Breast epithelium (tissue), 3 donors: ENCODE measurements at regions not wholly inside any gene's neighbourhood (a gene's known extent, or its start where the extent isn't known, plus 50 kb on each side); places are given as distances from the start of the nearest gene placed in this dataset.

Experiments used
- CTCF ChIP-seq, 3 donors: fragments of 450-650 bp; IDR thresholded peaks; one replicate each; pipeline ENCODE4 v1.5.1; 2016 to 2017; ENCODE audit warnings: antibody characterized with exemption in 3 of 3, mild to moderate bottlenecking in 3 of 3, moderate library complexity in 3 of 3
- POLR2A ChIP-seq: fragments of 450-650 bp; IDR thresholded peaks from one replicate; pipeline ENCODE4 v1.6.1; 2016; ENCODE audit warnings: antibody characterized with exemption, mild to moderate bottlenecking, moderate library complexity

GRCh38 chr11:127859941-127860354 lies 727.4 kb downstream of the ETS1 start:
- TF ChIP-seq CTCF (IDR thresholded peaks at IDR 0.05) (no peak), POLR2A (no peak)
